CD8-positive, alpha-beta memory T cell (primary cell): ENCODE measurements at regions not wholly inside any gene's neighbourhood (a gene's known extent, or its start where the extent isn't known, plus 50 kb on each side); places are given as distances from the start of the nearest gene placed in this dataset.

Experiments
- CTCF ChIA-PET: fragments of 350-600 bp; sonication (Branson Sonifier 250); formaldehyde crosslinking; loops from one replicate; lab custom pipeline; 2021; ENCODE audit warnings: antibody characterized with exemption; lab: Charles Lee
- POLR2A ChIA-PET: fragments of 350-600 bp; sonication (Branson Sonifier 250); formaldehyde crosslinking; loops from one replicate; lab custom pipeline; 2021; ENCODE audit warnings: antibody characterized with exemption; lab: Charles Lee
- DNase-seq, 5 donors: peaks; one replicate each; pipeline versions ENCODE4 v3.0.0 to v3.0.0-alpha.2; 2020 to 2022; ENCODE audit warnings: mixed read lengths in 1 of 5
- H3K27ac ChIP-seq: one replicate; pipeline ENCODE4 v1.7.0; 2013; ENCODE audit warnings: low read depth, mild to moderate bottlenecking, low read length, moderate library complexity
- H3K27me3 ChIP-seq: 2 replicates; pipeline ENCODE4 v1.7.0; 2013; ENCODE audit warnings: low read length, mild to moderate bottlenecking; ENCODE audit not compliant: insufficient read depth, poor library complexity, severe bottlenecking
- H3K36me3 ChIP-seq: 2 replicates; pipeline ENCODE4 v1.7.0; 2013; ENCODE audit warnings: mild to moderate bottlenecking, low read length, moderate library complexity; ENCODE audit not compliant: insufficient read depth
- H3K4me1 ChIP-seq: 2 replicates; pipeline ENCODE4 v1.7.0; 2013; ENCODE audit warnings: mild to moderate bottlenecking, low read length, moderate library complexity; ENCODE audit not compliant: insufficient read depth
- H3K4me3 ChIP-seq: 2 replicates; pipeline ENCODE4 v1.7.0; 2013; ENCODE audit warnings: mild to moderate bottlenecking, low read length
- H3K9me3 ChIP-seq: 2 replicates; pipeline ENCODE4 v1.7.0; 2013; ENCODE audit warnings: mild to moderate bottlenecking, low read length
- H3K27ac Mint-ChIP-seq, 8 donors: one replicate each; pipeline ENCODE4 v1.8.0; 2020 to 2021; ENCODE audit warnings: mixed read lengths in 8 of 8, mild to moderate bottlenecking in 6 of 8, inconsistent platforms in 3 of 8, moderate library complexity in 3 of 8
- H3K27me3 Mint-ChIP-seq, 2 donors: one replicate each; pipeline ENCODE4 v1.8.0; 2020 to 2021; ENCODE audit warnings: mixed read lengths in 2 of 2, mild to moderate bottlenecking in 1 of 2, moderate library complexity in 1 of 2
- H3K36me3 Mint-ChIP-seq, 3 donors: one replicate each; pipeline ENCODE4 v1.8.0; 2020 to 2021; ENCODE audit warnings: mixed read lengths in 3 of 3, inconsistent platforms in 1 of 3, mild to moderate bottlenecking in 1 of 3
- H3K4me1 Mint-ChIP-seq, 3 donors: one replicate each; pipeline ENCODE4 v1.8.0; 2020 to 2021; ENCODE audit warnings: mixed read lengths in 3 of 3, inconsistent platforms in 1 of 3, mild to moderate bottlenecking in 1 of 3
- H3K4me3 Mint-ChIP-seq, 7 donors: one replicate each; pipeline ENCODE4 v1.8.0; 2020 to 2021; ENCODE audit warnings: mixed read lengths in 7 of 7, mild to moderate bottlenecking in 6 of 7, moderate library complexity in 4 of 7, inconsistent platforms in 2 of 7
- H3K9me3 Mint-ChIP-seq, 5 donors: one replicate each; pipeline ENCODE4 v1.8.0; 2020 to 2022; ENCODE audit warnings: mixed read lengths in 5 of 5, mild to moderate bottlenecking in 3 of 5, moderate library complexity in 2 of 5, inconsistent platforms in 1 of 5

DNA sequence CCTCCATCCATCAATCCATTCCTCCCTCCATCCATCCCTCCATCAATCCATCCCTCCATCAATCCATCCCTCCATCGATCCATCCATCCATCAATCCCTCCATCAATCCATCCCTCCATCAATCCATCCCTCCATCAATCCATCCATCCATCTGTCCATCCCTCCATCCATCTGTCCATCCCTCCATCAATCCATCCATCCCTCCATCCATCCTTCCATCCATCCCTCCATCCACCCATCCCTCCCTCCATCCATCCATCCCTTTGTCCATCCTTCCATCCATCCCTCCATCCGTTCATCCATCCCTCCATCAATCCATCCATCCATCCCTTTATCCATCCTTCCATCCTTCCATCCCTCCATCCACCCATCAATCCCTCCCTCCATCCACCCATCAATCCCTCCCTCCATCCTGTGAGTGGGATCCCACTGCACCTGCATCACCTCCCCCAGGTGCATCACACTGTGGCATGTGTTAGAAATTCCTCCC is 338.1 kb upstream of the SFSWAP start:
- H3K4me3 Mint-ChIP-seq = no peak overlapping the region
- H3K4me3 ChIP-seq = no peak overlapping the region
- ChIA-PET CTCF (no interaction called here), POLR2A (no interaction called here)
- no peaks in the 10 kb centered on the region for H3K4me1 ChIP-seq
- no peaks in the 10 kb centered on the region for H3K36me3 Mint-ChIP-seq
- no peaks in the 10 kb centered on the region for H3K36me3 ChIP-seq
- no peak overlapping the region for H3K27ac Mint-ChIP-seq
- H3K27me3 Mint-ChIP-seq = peaks cover 3% of the 10 kb centered on the region in 2 donors
- H3K27me3 ChIP-seq = no peaks in the 10 kb centered on the region
- H3K27ac ChIP-seq = no peak overlapping the region
- H3K9me3 ChIP-seq = no peaks in the 10 kb centered on the region
- H3K9me3 Mint-ChIP-seq = no peaks in the 10 kb centered on the region
- DNase-seq = no peak
- no peaks in the 10 kb centered on the region for H3K4me1 Mint-ChIP-seq

DNA sequence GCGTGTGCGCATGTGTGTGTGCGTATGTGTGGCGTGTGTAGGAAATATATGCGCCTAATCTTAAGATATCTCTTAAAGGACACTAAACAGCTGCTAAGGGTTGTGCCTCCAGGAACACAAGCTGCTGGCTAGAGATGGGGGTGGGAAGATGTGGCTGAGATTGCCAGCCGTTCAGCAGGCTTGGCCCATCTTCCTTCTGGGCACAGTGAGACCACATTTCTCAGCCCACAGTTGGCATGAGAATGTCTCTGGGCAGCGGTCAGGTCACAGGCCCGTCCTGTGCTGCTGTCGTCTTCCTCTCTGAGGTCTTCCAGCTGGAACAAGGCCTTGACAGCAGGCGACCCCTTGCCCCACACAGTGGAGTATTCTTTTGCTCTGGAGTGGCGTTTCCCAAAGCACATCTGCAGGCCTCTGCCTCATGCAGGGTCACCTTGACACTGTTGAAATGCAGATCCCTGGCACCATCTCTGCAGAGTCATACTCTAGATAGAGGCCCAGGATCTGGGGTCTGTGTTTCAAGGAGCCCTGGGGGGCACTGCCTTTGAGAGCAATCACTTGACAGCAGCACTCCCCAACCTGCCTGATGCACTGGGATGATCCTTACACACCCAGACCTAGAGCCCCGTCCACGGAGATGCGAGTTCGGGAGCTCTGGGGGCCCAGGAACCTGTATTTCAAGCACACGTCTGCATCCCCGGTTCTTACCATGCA is 335.5 kb upstream of the SFSWAP start:
- Histone ChIP-seq H3K9me3 (no peaks in the 10 kb centered on the region), H3K4me1 (no peaks in the 10 kb centered on the region), H3K27ac (no peak overlapping the region), H3K27me3 (no peaks in the 10 kb centered on the region), H3K36me3 (no peaks in the 10 kb centered on the region), H3K4me3 (no peak overlapping the region)
- Mint-ChIP-seq H3K36me3 (no peaks in the 10 kb centered on the region), H3K4me3 (no peak overlapping the region), H3K27me3 (peaks cover 0 to under 1% of the 10 kb centered on the region in 2 donors), H3K4me1 (no peaks in the 10 kb centered on the region), H3K9me3 (no peaks in the 10 kb centered on the region), H3K27ac (no peak overlapping the region)
- ChIA-PET CTCF (no interaction called here), POLR2A (no interaction called here)
- DNase-seq = peak in 1 of 5 donors; percentile 39

DNA sequence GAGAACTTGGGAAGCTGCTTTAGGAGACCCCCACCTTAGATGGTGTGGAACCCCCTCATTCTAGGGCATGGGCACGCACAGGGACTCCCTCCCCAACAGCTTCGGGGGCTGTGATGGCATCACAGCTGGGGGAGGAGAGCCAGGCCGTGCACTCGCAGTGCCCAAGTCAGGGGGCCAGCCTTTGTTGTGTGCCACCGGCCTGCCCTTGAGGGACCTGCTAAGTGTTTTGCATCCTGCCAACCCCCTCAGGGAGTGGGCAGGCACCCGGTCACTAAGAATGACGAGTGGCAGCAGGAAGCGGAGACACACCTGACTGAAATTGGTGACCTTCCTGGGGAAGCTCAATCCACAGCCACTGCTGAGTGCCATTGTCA is 334.9 kb upstream of the SFSWAP start:
- no peak overlapping the region for H3K4me3 ChIP-seq
- Mint-ChIP-seq H3K4me3 (no peak overlapping the region), H3K27ac (no peak overlapping the region), H3K9me3 (no peaks in the 10 kb centered on the region), H3K27me3 (no peaks in the 10 kb centered on the region), H3K4me1 (no peaks in the 10 kb centered on the region), H3K36me3 (no peaks in the 10 kb centered on the region)
- no peak for DNase-seq
- CTCF ChIA-PET = no interaction called here
- H3K9me3 ChIP-seq = no peaks in the 10 kb centered on the region
- no peak overlapping the region for H3K27ac ChIP-seq
- H3K27me3 ChIP-seq = no peaks in the 10 kb centered on the region
- POLR2A ChIA-PET = no interaction called here
- no peaks in the 10 kb centered on the region for H3K36me3 ChIP-seq
- no peaks in the 10 kb centered on the region for H3K4me1 ChIP-seq

DNA sequence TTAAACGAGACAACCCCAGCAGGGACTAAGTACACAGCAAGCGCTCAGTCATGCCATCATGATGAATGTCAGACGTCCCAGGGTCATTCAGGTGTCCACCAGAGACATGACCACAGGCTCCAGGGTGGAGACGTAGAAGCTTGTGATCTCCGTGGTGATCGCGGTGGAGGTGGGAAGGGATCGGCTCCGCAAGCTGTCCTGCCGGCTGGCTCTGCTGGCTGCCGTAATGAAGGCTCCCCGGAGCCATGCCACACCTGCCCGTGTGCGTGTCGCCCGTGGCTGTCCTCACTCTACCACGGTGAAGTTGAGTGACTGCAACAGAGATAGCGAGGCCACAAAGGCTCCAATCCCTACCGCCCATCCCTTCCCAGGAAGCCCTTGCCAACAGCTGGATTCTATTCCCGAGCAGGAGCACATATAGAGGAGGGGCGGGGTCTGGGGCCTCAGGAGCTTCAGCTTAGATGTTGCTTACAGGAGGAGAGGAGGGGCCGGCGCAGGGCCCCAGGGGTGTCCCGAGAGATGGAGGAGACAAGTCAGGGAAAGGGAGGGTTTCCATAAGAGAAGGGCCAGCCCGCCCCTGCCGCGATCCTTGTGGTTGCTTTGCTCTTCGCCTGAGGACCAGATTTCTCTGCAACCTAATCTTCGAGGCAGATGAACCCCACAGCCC is 332.6 kb upstream of the SFSWAP start:
- Mint-ChIP-seq H3K4me1 (no peaks in the 10 kb centered on the region), H3K9me3 (no peaks in the 10 kb centered on the region), H3K36me3 (no peaks in the 10 kb centered on the region), H3K4me3 (no peak overlapping the region), H3K27me3 (no peaks in the 10 kb centered on the region), H3K27ac (no peak overlapping the region)
- Histone ChIP-seq H3K36me3 (no peaks in the 10 kb centered on the region), H3K9me3 (no peaks in the 10 kb centered on the region), H3K4me1 (no peaks in the 10 kb centered on the region), H3K27ac (no peak overlapping the region), H3K4me3 (no peak overlapping the region), H3K27me3 (no peaks in the 10 kb centered on the region)
- ChIA-PET POLR2A (no interaction called here), CTCF (no interaction called here)
- DNase-seq = peak in 1 of 5 donors; percentile 38

DNA sequence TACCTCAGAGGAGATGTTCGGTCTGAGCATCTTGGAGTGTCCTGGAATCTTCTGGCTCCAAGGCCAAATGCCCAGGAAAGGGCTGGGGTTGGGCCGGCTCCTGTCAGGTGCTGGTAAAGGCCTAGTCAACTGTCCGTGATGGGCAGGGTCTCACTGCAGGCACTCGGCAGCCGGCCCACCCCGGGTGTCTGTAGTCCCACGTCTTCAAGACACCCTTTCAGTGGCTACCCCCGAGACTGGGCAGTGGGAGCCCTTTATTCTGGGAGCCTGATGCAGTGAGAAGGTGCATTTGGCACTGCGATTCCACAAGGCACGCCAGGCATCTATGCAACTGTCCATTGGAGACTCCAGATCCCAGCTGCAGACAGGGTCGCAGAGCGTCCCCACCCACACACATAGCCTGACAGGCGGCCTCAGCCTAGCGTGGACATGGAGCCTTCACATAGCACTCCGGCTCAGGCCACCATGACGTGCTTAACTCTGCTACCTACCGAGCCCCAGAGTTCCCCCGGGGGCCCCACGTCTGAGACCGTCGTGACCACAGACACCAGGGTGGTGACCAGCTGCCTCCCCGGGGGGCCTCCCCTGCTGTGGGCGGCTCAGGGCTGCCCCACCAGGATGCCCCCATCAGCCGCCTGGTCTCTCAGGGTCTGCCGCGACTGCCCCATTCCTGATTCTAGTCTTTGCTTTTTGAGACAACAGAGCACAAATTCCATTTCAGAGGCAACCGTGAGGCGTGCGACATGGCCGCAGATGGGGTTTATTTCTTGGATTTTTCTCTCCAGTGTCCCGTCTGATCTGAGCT is 331.8 kb upstream of the SFSWAP start:
- H3K36me3 ChIP-seq = no peaks in the 10 kb centered on the region
- no peaks in the 10 kb centered on the region for H3K36me3 Mint-ChIP-seq
- no peaks in the 10 kb centered on the region for H3K9me3 ChIP-seq
- no peak overlapping the region for H3K4me3 ChIP-seq
- H3K27me3 Mint-ChIP-seq = peaks cover 0 to 4% of the 10 kb centered on the region in 2 donors
- ChIA-PET CTCF (no interaction called here), POLR2A (no interaction called here)
- H3K4me1 Mint-ChIP-seq = no peaks in the 10 kb centered on the region
- no peaks in the 10 kb centered on the region for H3K27me3 ChIP-seq
- H3K9me3 Mint-ChIP-seq = no peaks in the 10 kb centered on the region
- H3K4me3 Mint-ChIP-seq = no peak overlapping the region
- no peak overlapping the region for H3K27ac Mint-ChIP-seq
- H3K27ac ChIP-seq = no peak overlapping the region
- DNase-seq = peak in 1 of 5 donors; percentile 18
- H3K4me1 ChIP-seq = no peaks in the 10 kb centered on the region

DNA sequence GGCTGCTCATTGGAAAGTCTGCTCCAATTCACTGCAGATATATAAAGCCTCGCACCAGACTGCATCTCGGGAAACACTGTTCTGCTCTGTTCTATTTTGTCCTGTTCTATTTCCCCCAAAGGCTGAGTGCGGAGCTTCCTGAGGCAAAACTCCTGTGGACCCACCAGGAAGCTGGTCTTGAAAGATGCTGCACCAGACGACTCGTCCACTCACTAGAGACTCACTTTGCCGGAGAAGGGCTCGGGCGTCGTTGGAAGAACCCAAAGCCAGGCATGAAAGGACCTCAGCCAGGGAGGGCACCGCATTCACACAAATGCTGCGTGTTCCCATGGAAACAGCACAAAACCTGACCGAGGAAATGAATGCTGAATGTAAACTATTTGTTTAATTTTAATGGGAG is 331.2 kb upstream of the SFSWAP start:
- ChIA-PET POLR2A (no interaction called here), CTCF (no interaction called here)
- no peaks in the 10 kb centered on the region for H3K36me3 ChIP-seq
- no peak overlapping the region for H3K27ac Mint-ChIP-seq
- no peaks in the 10 kb centered on the region for H3K9me3 ChIP-seq
- H3K27ac ChIP-seq = no peak overlapping the region
- H3K27me3 ChIP-seq = no peaks in the 10 kb centered on the region
- no peaks in the 10 kb centered on the region for H3K4me1 ChIP-seq
- H3K9me3 Mint-ChIP-seq = no peaks in the 10 kb centered on the region
- H3K36me3 Mint-ChIP-seq = no peaks in the 10 kb centered on the region
- H3K4me1 Mint-ChIP-seq = no peaks in the 10 kb centered on the region
- H3K4me3 ChIP-seq = no peak overlapping the region
- H3K4me3 Mint-ChIP-seq = no peak overlapping the region
- DNase-seq = no peak
- peaks cover 0 to 6% of the 10 kb centered on the region in 2 donors for H3K27me3 Mint-ChIP-seq

DNA sequence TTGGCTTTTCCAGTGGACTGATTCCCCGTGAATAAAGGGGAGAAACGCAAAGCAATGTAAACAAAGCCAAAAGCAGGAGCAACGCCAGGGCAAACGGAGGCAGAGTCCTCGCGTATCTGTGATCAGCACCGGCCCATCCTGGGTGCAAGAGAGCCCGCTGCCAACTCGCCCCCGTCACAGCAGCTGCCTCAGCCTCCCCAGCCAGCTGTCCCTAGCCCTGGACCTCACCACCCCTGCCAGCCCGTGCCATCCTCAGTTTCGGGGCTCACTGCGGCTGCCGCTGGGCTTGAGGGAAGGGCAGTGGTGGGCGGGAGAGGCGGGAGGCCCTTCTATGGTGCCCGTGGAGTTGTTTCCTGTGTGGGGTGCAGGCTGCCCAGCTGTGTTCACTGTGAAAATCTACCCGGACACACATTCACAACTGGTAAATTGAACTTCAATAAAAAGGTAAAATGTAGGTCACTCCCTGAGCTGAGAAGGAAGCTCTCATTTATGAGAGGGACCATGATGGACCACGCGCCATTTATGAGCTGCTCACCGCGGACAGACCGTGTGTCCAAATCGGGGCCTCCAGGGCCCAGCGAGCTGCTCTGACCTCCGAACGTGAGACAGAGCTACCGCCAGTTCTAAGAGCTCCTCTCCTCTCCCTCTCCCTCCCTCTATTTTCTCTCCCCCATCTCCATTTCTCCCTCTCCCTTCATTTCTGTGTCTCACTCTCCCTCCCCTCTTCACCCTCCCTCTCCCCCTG is 330.5 kb upstream of the SFSWAP start:
- H3K9me3 ChIP-seq = no peaks in the 10 kb centered on the region
- no peaks in the 10 kb centered on the region for H3K4me1 ChIP-seq
- no peaks in the 10 kb centered on the region for H3K36me3 Mint-ChIP-seq
- no peaks in the 10 kb centered on the region for H3K4me1 Mint-ChIP-seq
- H3K27ac Mint-ChIP-seq = no peak overlapping the region
- H3K36me3 ChIP-seq = no peaks in the 10 kb centered on the region
- H3K27ac ChIP-seq = no peak overlapping the region
- POLR2A ChIA-PET = interaction anchor here (0.6 kb wide), 1 partner anchor 230 kb away, joined by 3 read pairs; no protein-coding TSS in a partner anchor
- CTCF ChIA-PET = no interaction called here
- H3K27me3 ChIP-seq = no peaks in the 10 kb centered on the region
- peaks cover 0 to 6% of the 10 kb centered on the region in 2 donors for H3K27me3 Mint-ChIP-seq
- H3K4me3 Mint-ChIP-seq = no peak overlapping the region
- no peaks in the 10 kb centered on the region for H3K9me3 Mint-ChIP-seq
- no peak overlapping the region for H3K4me3 ChIP-seq
- peak in 1 of 5 donors; percentile 21 for DNase-seq
